GM12872 (cell line): ENCODE measurements at regions not wholly inside any gene's neighbourhood (a gene's known extent, or its start where the extent isn't known, plus 50 kb on each side); places are given as distances from the start of the nearest gene placed in this dataset.

Experiments
- TF ChIP-seq, protein P1 (sequence below): IDR thresholded peaks from 3 replicates; pipeline ENCODE4 v1.5.1; 2011; ENCODE audit warnings: low read depth, mild to moderate bottlenecking, low read length, moderate library complexity; ENCODE audit not compliant: insufficient read depth

DNA sequence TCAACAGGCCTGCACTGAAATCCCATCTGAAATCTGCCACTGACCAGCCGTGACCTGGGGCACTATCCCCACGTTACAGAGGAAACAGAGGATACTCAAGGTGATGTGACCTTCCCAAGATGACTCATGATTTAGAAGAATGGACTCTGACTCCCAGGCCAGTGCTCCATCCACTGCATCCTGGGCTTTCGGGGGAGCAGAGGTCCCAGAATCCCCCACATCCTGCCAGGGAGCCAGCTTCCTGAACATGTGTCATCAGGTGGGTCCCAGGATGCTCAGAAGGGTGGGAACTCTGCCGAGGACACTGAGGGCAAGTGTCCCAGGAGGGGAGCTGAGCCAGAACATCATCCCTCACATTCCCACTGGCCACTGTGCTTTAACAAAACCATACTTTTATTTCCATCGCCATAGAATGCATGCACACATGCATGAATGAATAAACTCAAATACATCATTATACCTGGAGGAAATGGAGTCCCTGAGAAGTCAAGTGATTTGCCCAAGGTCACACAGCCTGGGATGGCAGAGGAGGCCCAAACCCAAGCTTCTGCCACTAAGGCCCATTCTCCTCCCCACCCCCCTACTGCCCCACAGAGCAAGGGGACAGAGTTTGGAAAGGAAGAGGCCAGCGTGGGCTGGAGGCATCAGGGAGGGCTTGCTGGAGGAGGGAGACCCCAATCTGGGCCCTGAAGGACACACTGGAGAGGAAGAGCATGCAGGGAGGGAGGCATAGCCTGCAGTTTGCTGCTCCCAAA lies 189.4 kb downstream of the MATN1 start:
- TF ChIP-seq, protein P1, sequence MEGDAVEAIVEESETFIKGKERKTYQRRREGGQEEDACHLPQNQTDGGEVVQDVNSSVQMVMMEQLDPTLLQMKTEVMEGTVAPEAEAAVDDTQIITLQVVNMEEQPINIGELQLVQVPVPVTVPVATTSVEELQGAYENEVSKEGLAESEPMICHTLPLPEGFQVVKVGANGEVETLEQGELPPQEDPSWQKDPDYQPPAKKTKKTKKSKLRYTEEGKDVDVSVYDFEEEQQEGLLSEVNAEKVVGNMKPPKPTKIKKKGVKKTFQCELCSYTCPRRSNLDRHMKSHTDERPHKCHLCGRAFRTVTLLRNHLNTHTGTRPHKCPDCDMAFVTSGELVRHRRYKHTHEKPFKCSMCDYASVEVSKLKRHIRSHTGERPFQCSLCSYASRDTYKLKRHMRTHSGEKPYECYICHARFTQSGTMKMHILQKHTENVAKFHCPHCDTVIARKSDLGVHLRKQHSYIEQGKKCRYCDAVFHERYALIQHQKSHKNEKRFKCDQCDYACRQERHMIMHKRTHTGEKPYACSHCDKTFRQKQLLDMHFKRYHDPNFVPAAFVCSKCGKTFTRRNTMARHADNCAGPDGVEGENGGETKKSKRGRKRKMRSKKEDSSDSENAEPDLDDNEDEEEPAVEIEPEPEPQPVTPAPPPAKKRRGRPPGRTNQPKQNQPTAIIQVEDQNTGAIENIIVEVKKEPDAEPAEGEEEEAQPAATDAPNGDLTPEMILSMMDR = no peak

DNA sequence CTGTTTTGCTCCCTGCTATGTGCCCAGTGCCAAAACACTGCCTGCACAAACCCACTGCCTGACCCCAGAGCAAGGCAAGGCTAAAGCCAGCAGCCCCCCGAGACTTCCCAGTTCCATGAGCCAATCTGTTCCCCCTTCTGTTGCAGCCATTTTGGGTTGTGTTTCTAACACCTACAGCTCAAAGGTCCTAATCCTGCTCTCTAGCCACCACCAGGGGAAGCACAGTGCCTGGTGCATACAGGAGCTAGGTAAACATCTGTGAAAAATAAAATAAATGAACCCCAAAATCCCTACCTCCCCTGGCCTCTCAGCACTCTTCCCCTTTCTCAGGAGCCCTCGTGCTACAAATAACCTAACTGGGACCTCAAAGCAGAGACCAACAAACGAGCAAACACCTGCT lies 190.2 kb downstream of the MATN1 start:
- TF ChIP-seq, protein P1 = no peak

DNA sequence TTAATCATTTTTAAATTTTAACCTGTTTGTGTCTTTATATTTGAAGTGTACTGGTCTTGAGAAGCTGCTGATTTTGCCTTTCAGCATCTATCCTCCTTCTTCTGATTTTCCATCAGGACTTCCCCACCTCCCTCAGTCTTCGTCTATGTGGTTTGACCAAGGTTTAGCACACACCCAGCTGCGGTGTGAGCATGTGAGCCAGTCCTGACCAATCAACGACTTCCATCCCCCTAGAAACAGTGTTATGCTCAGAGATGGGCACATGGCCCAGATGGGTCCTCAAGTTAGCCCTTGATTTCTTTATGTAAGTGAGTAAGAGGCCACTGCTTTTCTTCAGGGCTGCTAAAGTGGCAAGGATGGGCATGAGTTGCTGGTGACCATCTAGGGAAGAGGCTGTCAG lies 190.8 kb downstream of the MATN1 start:
- TF ChIP-seq, protein P1 = no peak

DNA sequence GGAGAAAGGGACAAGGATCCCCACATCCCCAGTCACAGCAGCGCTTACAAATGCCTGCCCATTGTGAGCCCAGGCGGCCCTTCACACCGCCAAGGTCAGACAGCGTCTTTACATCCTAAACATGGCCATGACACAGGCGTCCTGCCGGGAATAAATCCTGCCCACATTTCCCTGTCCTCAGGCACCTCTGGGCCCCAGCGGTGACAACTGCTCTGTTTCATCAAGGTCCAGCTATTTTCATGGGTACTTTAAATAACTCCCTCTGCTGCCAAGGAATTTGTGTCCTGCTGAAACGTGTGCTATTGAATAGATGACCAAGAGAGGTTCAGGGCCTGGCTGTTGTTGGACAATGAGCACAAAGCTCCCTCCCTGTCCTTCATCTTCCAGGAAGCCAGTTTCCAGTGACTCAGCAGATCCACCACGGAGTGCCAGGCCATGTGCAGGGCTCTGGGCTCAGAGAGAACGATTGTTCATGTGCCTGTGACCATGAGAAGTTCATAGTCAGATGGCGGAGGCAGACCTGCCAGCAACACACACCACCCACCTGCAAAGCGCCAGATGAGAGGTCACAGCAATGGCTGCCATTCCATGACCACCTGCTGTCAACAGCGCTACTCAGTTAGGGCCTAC lies 195.8 kb downstream of the MATN1 start:
- TF ChIP-seq, protein P1 = no peak

DNA sequence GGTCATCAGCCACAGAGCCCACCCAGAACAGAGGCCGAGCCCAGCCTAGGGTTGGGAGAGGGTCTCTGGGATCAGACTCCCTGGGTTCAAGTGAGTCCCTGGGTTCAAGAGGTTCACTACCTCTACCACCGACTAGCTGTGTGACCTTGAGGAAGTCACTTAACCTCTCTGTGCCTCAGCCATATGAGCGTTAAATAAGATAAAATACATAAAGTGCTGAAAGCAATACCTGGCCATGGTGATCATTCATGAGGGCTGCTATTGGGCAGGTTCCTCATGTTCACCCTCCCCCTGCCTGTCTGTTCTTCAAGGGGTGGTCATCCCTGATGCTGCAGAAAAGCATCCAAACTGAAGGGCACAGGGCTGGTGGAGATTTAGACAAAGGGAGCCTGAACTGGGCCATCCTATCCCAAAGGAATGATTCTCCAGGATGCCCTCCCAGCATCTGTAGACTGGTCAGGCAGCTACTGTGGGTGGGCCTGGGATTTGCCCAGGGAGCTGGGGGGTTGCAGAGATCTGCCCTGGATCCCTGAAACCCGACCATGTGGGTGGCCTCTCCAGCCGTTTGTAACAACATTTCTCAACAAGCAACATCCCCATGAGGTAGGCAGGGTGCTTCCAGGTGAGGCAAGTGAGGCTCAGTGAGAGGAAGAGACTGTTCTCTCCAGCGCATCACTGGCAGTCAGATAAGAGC lies 196.6 kb downstream of the MATN1 start:
- TF ChIP-seq, protein P1 = no peak

DNA sequence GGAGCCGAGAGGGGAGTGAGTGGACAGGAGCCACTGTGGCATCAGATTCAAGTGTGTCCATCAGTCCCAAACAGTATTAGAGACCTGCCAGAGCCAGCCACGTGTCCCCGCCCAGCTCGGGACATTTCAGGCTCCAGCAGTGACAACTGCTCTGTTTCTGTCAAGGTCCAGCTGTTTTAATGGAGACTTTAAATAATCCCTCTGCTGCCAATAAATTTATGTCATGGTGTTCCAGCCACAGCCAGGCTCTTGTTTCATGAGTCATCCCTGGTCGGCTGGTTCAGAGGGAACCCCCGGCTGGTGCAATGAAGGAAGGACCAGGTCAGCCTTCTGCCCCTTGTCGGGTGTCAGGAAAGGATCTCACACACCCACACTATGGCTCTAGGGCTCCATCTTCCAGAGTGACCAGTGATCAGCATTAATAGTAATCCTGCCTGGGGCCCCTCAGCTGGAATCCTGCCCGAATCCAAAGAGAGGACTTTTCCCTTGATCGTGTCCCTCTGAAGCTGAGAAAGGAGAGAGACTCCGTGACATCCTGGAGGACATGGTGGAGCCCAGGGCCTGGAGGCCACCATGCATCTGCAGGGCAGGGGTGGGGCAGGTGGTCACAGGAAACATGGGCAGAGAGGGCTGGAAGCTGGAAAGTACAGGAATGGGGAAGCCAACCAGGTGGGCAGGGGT lies 197.3 kb downstream of the MATN1 start:
- TF ChIP-seq, protein P1 = no peak

DNA sequence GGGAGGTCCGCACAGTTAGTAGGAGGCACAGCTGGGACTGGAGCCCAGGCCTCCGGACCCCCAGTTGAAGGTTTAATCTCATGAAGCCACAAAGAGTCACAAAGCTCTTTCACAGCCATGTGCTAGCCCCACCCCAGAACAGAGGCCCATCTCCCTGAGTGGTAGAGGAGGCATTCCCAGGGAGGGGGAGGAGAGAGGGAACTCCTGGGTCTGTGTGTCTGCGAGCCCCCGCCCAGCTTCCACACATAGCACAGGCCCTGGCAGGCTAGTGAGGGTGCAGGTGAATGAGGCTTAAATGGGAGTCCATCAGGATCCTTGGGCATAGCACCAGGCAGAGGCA lies 197.8 kb downstream of the MATN1 start:
- TF ChIP-seq, protein P1 = no peak
